Heart right ventricle (tissue), 16 donors: ENCODE measurements at regions not wholly inside any gene's neighbourhood (a gene's known extent, or its start where the extent isn't known, plus 50 kb on each side); places are given as distances from the start of the nearest gene placed in this dataset.

Source experiments
- ATAC-seq, 8 donors: fragments of 200-7000 bp; cut with Tn5 transposase; one replicate each; pipeline ENCODE4 v1.9.1; 2020; ENCODE audit warnings: mild to moderate bottlenecking in 8 of 8, moderate library complexity in 8 of 8, moderate number of reproducible peaks in 1 of 8
- DNase-seq, 2 donors: peaks; one replicate each; pipeline ENCODE4 v3.0.0-alpha.2; 2020
- H3K27ac ChIP-seq, 10 donors: fragments of 200-600 bp; sonication (generic) in 2 of 10; one replicate each; pipeline versions ENCODE4 v1.5.0 to v1.8.0; 2020 to 2022; ENCODE audit warnings: mild to moderate bottlenecking in 3 of 10
- H3K27me3 ChIP-seq, 7 donors: fragments of 200-600 bp; one replicate each; pipeline ENCODE4 v1.8.0; 2021 to 2022; ENCODE audit warnings: mild to moderate bottlenecking in 2 of 7
- H3K36me3 ChIP-seq, 9 donors: fragments of 200-600 bp; sonication (generic) in 1 of 9; one replicate each; pipeline versions ENCODE4 v1.5.0 to v1.8.0; 2020 to 2022; ENCODE audit warnings: mild to moderate bottlenecking in 2 of 9
- H3K4me1 ChIP-seq, 9 donors: fragments of 200-600 bp; sonication (generic) in 1 of 9; one replicate each; pipeline versions ENCODE4 v1.5.0 to v1.8.0; 2020 to 2022; ENCODE audit warnings: mild to moderate bottlenecking in 4 of 9
- H3K4me3 ChIP-seq, 10 donors: fragments of 200-600 bp; sonication (generic) in 2 of 10; one replicate each; pipeline versions ENCODE4 v1.5.0 to v1.8.0; 2020 to 2022; ENCODE audit warnings: mild to moderate bottlenecking in 7 of 10, moderate library complexity in 2 of 10
- H3K9me3 ChIP-seq, 11 donors: fragments of 200-600 bp in 10 of 11; sonication (generic) in 2 of 11; one replicate each; pipeline versions ENCODE4 v1.5.0 to v1.8.0; 2013 to 2022; ENCODE audit warnings: mild to moderate bottlenecking in 2 of 11, control low read depth in 1 of 11, moderate library complexity in 1 of 11
- WGBS, 2 donors: extraction: QIAGEN DNeasy Blood & Tissue Kit; methylation state at CpG; one replicate each; pipeline ENCODE4 v1.1.7; 2013; ENCODE audit warnings: inconsistent platforms in 1 of 2; 5-methylcytosine and 5-hydroxymethylcytosine counted together
- intact Hi-C, 10 donors: fragments of 100-400 bp; cut with DNase I; formaldehyde crosslinking; loops; one replicate each; pipeline versions ENCODE4 v1.11.1 to v1.14.2; 2022
- TF ChIP-seq, protein P1 (sequence below), 9 donors: fragments of 200-600 bp; sonication (generic) in 2 of 9; IDR thresholded peaks; one replicate each; pipeline versions ENCODE4 v1.5.0 to v1.8.0; 2021 to 2022; ENCODE audit warnings: antibody characterized with exemption in 9 of 9, mild to moderate bottlenecking in 5 of 9, moderate library complexity in 1 of 9
- donor health status: Arrhythmogenic right ventricular cardiomyopathy.
- donor health status: ischemic (EF 13 %, LVEDD 7.1; RV severe dilation, severe dysfunction).
- donor health status: healthy with polysubstance abuse.
- donor health status: DM: no; HTN: yes; CAD: no.
- donor health status: DM: no; HTN: no; CAD: no.
- donor health status: ischemic (EF 25% LVEDD 6.9; RV normal size, moderate dysfunction).
- donor health status: ischemic (EF 25% LVEDD 5.7; RV mildly dilated, moderate dysfunction).
- donor health status: healthy.
- donor health status: DM: yes; HTN: yes; CAD: no.
- donor health status: Ischemic cardiomyopathy.
- donor health status: ischemic (EF 35%, LVEDD 5.7; RV mildly dilated, moderate dysfunction).
- donor health status: nonischemic (EF 11% LVEDD 7.7; RV severe dilation, severe dysfunction).
- donor health status: DM: yes; HTN: yes; CAD: no.
- donor health status: PGD.
- donor health status: ischemic (EF 29% LVEDD 5.4; RV normal size, mild dysfunction).
- donor health status: nonischemic (EF 23%, LVEDD 6.1; RV moderate dilation, normal function).

DNA sequence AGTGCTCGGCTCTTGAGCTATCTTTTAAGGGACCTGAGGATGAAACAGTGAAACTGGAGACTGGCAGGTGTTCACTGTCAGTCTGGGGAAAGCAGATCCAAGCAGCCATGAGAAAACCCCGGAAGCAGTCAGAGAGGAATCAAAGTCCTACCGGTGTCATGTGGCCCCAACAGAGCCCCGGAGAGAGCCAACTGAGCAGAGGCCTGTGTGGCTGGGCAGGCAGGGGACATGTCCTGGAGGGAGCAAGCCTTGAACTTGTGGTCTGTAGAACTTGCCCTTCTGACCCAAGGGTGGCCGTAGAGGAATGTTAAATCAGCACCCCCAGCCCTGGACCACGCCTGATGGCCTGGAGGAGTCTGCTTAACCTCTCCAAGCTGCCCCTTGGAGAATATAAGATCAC, 113.7 kb upstream of the ZNF507 start:
- TF ChIP-seq, protein P1, sequence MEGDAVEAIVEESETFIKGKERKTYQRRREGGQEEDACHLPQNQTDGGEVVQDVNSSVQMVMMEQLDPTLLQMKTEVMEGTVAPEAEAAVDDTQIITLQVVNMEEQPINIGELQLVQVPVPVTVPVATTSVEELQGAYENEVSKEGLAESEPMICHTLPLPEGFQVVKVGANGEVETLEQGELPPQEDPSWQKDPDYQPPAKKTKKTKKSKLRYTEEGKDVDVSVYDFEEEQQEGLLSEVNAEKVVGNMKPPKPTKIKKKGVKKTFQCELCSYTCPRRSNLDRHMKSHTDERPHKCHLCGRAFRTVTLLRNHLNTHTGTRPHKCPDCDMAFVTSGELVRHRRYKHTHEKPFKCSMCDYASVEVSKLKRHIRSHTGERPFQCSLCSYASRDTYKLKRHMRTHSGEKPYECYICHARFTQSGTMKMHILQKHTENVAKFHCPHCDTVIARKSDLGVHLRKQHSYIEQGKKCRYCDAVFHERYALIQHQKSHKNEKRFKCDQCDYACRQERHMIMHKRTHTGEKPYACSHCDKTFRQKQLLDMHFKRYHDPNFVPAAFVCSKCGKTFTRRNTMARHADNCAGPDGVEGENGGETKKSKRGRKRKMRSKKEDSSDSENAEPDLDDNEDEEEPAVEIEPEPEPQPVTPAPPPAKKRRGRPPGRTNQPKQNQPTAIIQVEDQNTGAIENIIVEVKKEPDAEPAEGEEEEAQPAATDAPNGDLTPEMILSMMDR (IDR thresholded peaks at IDR 0.05) = no peak
- Histone ChIP-seq H3K27me3 (peaks cover 0 to 85% (median 38%) of the 10 kb centered on the region in 7 donors), H3K9me3 (no peaks in the 10 kb centered on the region), H3K36me3 (no peaks in the 10 kb centered on the region), H3K27ac (no peak overlapping the region), H3K4me1 (no peaks in the 10 kb centered on the region), H3K4me3 (no peak overlapping the region)
- intact Hi-C loops = no loop called here
- no peak for DNase-seq
- 75 to 80% methylated on average over 6 of the region's 6 CpGs for WGBS, 2 donors
- no peak for ATAC-seq

DNA sequence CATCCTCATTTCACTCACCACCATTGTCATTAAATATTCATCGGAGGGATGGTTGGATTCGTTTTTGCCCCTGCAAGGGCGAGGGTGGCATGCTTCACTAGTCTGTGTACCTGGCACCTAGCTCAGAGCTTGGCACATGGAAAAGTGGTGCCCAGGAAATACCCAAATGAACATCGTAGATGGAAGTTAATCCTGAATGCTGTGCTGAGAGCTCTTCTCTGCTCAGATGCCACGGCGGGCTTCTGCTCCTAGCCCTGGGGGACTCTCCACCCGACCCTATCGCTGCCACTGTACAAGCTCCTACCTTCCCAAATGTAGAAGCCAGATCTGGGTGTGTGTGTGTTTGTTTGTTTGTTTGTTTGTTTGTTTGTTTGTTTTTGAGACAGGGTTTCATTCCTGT, 113.0 kb upstream of the ZNF507 start:
- H3K27ac ChIP-seq = no peak overlapping the region
- no peaks in the 10 kb centered on the region for H3K36me3 ChIP-seq
- TF ChIP-seq, protein P1 (IDR thresholded peaks at IDR 0.05) = no peak
- intact Hi-C loops = no loop called here
- no peak for DNase-seq
- no peak for ATAC-seq
- H3K4me3 ChIP-seq = no peak overlapping the region
- 83% methylated on average over 8 of the region's 8 CpGs for WGBS, 2 donors
- no peaks in the 10 kb centered on the region for H3K4me1 ChIP-seq
- peaks cover 0 to 81% (median 36%) of the 10 kb centered on the region in 7 donors for H3K27me3 ChIP-seq
- no peaks in the 10 kb centered on the region for H3K9me3 ChIP-seq

DNA sequence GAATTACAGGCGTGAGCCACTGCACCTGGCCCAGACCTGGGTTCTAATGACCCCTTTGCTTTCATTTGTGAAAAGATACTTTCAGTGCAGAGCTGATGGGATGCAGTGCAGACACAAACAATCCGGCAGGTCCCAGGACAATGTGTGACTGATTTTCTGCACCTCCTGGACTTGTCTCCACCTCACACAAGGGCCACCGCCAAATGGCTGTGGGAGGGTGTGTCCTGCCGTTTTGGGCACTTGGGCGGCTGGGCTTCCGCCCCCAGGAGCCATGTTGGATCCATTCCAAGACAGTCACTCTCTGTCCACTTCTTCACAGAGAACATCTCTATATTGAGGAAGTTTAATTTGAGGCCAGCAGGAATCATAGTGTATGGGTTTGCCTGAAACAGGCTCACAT, 112.3 kb upstream of the ZNF507 start:
- H3K27ac ChIP-seq = no peak overlapping the region
- intact Hi-C loops = no loop called here
- no peaks in the 10 kb centered on the region for H3K36me3 ChIP-seq
- TF ChIP-seq, protein P1 (IDR thresholded peaks at IDR 0.05) = no peak
- no peaks in the 10 kb centered on the region for H3K4me1 ChIP-seq
- WGBS, 2 donors = 46 to 59% methylated on average over 6 of the region's 6 CpGs
- DNase-seq (no peak), ATAC-seq (no peak)
- H3K4me3 ChIP-seq = no peak overlapping the region
- H3K27me3 ChIP-seq = peaks cover 0 to 80% (median 35%) of the 10 kb centered on the region in 7 donors
- H3K9me3 ChIP-seq = no peaks in the 10 kb centered on the region

DNA sequence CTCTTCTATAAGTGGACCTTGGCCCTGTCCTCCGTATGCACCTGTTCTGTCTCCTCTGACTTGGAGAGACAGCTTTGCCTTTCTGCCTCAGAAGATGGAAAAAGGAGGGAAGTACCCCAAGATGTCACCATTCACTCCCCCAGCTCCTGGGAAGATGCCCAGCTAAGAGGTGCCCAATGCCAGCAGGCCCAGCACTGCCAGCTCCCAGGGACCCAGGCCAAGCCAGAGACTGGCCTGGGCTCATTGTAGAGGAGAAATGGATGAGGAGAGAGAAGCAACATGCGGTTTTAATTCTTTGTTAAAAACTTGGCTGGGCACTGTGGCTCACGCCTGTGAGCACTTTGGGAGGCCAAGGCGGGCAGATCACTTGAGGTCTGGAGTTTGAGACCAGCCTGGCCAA, 111.5 kb upstream of the ZNF507 start:
- Histone ChIP-seq H3K4me3 (no peak overlapping the region), H3K27ac (no peak overlapping the region), H3K27me3 (peaks cover 0 to 80% (median 31%) of the 10 kb centered on the region in 7 donors), H3K9me3 (no peaks in the 10 kb centered on the region), H3K36me3 (no peaks in the 10 kb centered on the region), H3K4me1 (no peaks in the 10 kb centered on the region)
- intact Hi-C loops = no loop called here
- ATAC-seq = no peak
- DNase-seq = no peak
- WGBS, 2 donors = 85 to 90% methylated on average over 4 of the region's 4 CpGs
- TF ChIP-seq, protein P1 (IDR thresholded peaks at IDR 0.05) = no peak
